ENCODE measurements at regions not wholly inside any gene's neighbourhood (a gene's known extent, or its start where the extent isn't known, plus 50 kb on each side); places are given as distances from the start of the nearest gene placed in this dataset.

GRCh38 chr12:59196989-59197388 is 276.7 kb upstream of the LRIG3 start:
- H3K4me1 Mint-ChIP-seq = no peaks in the 10 kb centered on the region
- peaks cover 0 to 6% (median 2%) of the 10 kb centered on the region in 3 donors for H3K27me3 Mint-ChIP-seq (ENCODE audit: low read depth in 3 of 3)
- no peak overlapping the region for H3K4me3 Mint-ChIP-seq
- H3K36me3 Mint-ChIP-seq = peaks cover 0 to 3% (median 0%) of the 10 kb centered on the region in 3 donors
- DNase-seq = no peak
- H3K27ac Mint-ChIP-seq = no peak overlapping the region
- H3K9me3 Mint-ChIP-seq = peaks cover 2 to 17% (median 12%) of the 10 kb centered on the region in 6 donors

GRCh38 chr12:59194794-59195193 is 274.5 kb upstream of the LRIG3 start:
- no peak for DNase-seq
- no peaks in the 10 kb centered on the region for H3K4me1 Mint-ChIP-seq

GRCh38 chr12:59193476-59194050 is 273.3 kb upstream of the LRIG3 start:
- Mint-ChIP-seq H3K4me1 (no peaks in the 10 kb centered on the region), H3K27ac (no peak overlapping the region), H3K9me3 (peaks cover 2 to 16% (median 12%) of the 10 kb centered on the region in 6 donors), H3K4me3 (no peak overlapping the region), H3K27me3 (ENCODE audit: low read depth in 3 of 3) (peaks cover 0 to 6% (median 2%) of the 10 kb centered on the region in 3 donors), H3K36me3 (peaks cover 0 to 3% (median 0%) of the 10 kb centered on the region in 3 donors)
- DNase-seq = no peak

More at GRCh38 chr12:59194794-59195193, 274.5 kb upstream of the LRIG3 start:
- Mint-ChIP-seq H3K27me3 (ENCODE audit: low read depth in 3 of 3) (peaks cover 0 to 6% (median 2%) of the 10 kb centered on the region in 3 donors), H3K4me3 (no peak overlapping the region), H3K36me3 (peaks cover 0 to 3% (median 0%) of the 10 kb centered on the region in 3 donors), H3K27ac (no peak overlapping the region), H3K9me3 (peaks cover 2 to 15% (median 12%) of the 10 kb centered on the region in 6 donors)

- Mint-ChIP-seq H3K4me1 (no peaks in the 10 kb centered on the region), H3K9me3 (peaks cover 0 to 14% (median 11%) of the 10 kb centered on the region in 6 donors), H3K36me3 (peaks cover 0 to 3% (median 0%) of the 10 kb centered on the region in 3 donors), H3K27ac (no peak overlapping the region), H3K27me3 (ENCODE audit: low read depth in 3 of 3) (peaks cover 0 to 7% (median 2%) of the 10 kb centered on the region in 3 donors), H3K4me3 (no peak overlapping the region)
- DNase-seq = no peak
Observed at GRCh38 chr12:59191372-59191771, 271.1 kb upstream of the LRIG3 start.

GRCh38 chr12:59186451-59186850 is 266.1 kb upstream of the LRIG3 start:
- Mint-ChIP-seq H3K27ac (no peak overlapping the region), H3K9me3 (peaks cover 0 to 7% (median 4%) of the 10 kb centered on the region in 6 donors), H3K4me3 (no peak overlapping the region), H3K36me3 (no peaks in the 10 kb centered on the region), H3K4me1 (no peaks in the 10 kb centered on the region), H3K27me3 (ENCODE audit: low read depth in 3 of 3) (peaks cover 0 to 1% (median 0%) of the 10 kb centered on the region in 3 donors)
- DNase-seq = no peak

- H3K9me3 Mint-ChIP-seq = peaks cover 0 to 7% (median 4%) of the 10 kb centered on the region in 6 donors
- no peak overlapping the region for H3K27ac Mint-ChIP-seq
- no peak for DNase-seq
- no peak overlapping the region for H3K4me3 Mint-ChIP-seq
- no peaks in the 10 kb centered on the region for H3K36me3 Mint-ChIP-seq
- no peaks in the 10 kb centered on the region for H3K4me1 Mint-ChIP-seq
- peaks cover 0 to 1% (median 0%) of the 10 kb centered on the region in 3 donors for H3K27me3 Mint-ChIP-seq (ENCODE audit: low read depth in 3 of 3)
Observed at GRCh38 chr12:59185295-59185694, 265.0 kb upstream of the LRIG3 start.

GRCh38 chr12:59182658-59183455 is 262.6 kb upstream of the LRIG3 start:
- Mint-ChIP-seq H3K27ac (no peak overlapping the region), H3K36me3 (no peaks in the 10 kb centered on the region)
- no peak for DNase-seq

GRCh38 chr12:59182191-59182590 is 261.9 kb upstream of the LRIG3 start:
- DNase-seq = no peak
- H3K27me3 Mint-ChIP-seq (ENCODE audit: low read depth in 3 of 3) = peaks cover 0 to 2% (median 0%) of the 10 kb centered on the region in 3 donors
- H3K27ac Mint-ChIP-seq = no peak overlapping the region

More at GRCh38 chr12:59182658-59183455, 262.6 kb upstream of the LRIG3 start:
- Mint-ChIP-seq H3K27me3 (ENCODE audit: low read depth in 3 of 3) (peaks cover 0 to 3% (median 0%) of the 10 kb centered on the region in 3 donors), H3K4me3 (no peak overlapping the region), H3K9me3 (peaks cover 0 to 8% (median 4%) of the 10 kb centered on the region in 6 donors), H3K4me1 (no peaks in the 10 kb centered on the region)

GRCh38 chr12:59181196-59181777 is 261.0 kb upstream of the LRIG3 start:
- Mint-ChIP-seq H3K27ac (no peak overlapping the region), H3K36me3 (no peaks in the 10 kb centered on the region), H3K27me3 (ENCODE audit: low read depth in 3 of 3) (peaks cover 0 to 2% (median 0%) of the 10 kb centered on the region in 3 donors), H3K9me3 (peaks cover 2 to 13% (median 4%) of the 10 kb centered on the region in 6 donors), H3K4me3 (no peak overlapping the region), H3K4me1 (no peaks in the 10 kb centered on the region)
- DNase-seq = no peak

More at GRCh38 chr12:59182191-59182590, 261.9 kb upstream of the LRIG3 start:
- Mint-ChIP-seq H3K4me1 (no peaks in the 10 kb centered on the region), H3K36me3 (no peaks in the 10 kb centered on the region), H3K4me3 (no peak overlapping the region), H3K9me3 (peaks cover 2 to 10% (median 4%) of the 10 kb centered on the region in 6 donors)

GRCh38 chr12:59179231-59179630 is 258.9 kb upstream of the LRIG3 start:
- Mint-ChIP-seq H3K9me3 (peaks cover 2 to 13% (median 5%) of the 10 kb centered on the region in 6 donors), H3K36me3 (no peaks in the 10 kb centered on the region), H3K27me3 (ENCODE audit: low read depth in 3 of 3) (peaks cover 0 to 2% (median 0%) of the 10 kb centered on the region in 3 donors), H3K4me3 (no peak overlapping the region), H3K4me1 (no peaks in the 10 kb centered on the region), H3K27ac (no peak overlapping the region)
- no peak for DNase-seq

GRCh38 chr12:59173695-59174094 is 253.4 kb upstream of the LRIG3 start:
- Mint-ChIP-seq H3K36me3 (no peaks in the 10 kb centered on the region), H3K4me1 (no peaks in the 10 kb centered on the region), H3K27ac (no peak overlapping the region), H3K9me3 (peaks cover 0 to 13% (median 5%) of the 10 kb centered on the region in 6 donors), H3K27me3 (ENCODE audit: low read depth in 3 of 3) (no peaks in the 10 kb centered on the region), H3K4me3 (no peak overlapping the region)
- DNase-seq = no peak

GRCh38 chr12:59168647-59169046 is 248.3 kb upstream of the LRIG3 start:
- no peak for DNase-seq
- Mint-ChIP-seq H3K9me3 (peaks cover 0 to 4% (median 0%) of the 10 kb centered on the region in 6 donors), H3K4me1 (no peaks in the 10 kb centered on the region), H3K27me3 (ENCODE audit: low read depth in 3 of 3) (no peaks in the 10 kb centered on the region), H3K27ac (no peak overlapping the region), H3K4me3 (no peak overlapping the region), H3K36me3 (no peaks in the 10 kb centered on the region)

GRCh38 chr12:59166457-59166856 is 246.2 kb upstream of the LRIG3 start:
- no peak overlapping the region for H3K27ac Mint-ChIP-seq
- H3K4me3 Mint-ChIP-seq = no peak overlapping the region
- H3K27me3 Mint-ChIP-seq (ENCODE audit: low read depth in 3 of 3) = no peaks in the 10 kb centered on the region
- H3K36me3 Mint-ChIP-seq = no peaks in the 10 kb centered on the region
- no peak for DNase-seq
- peaks cover 0 to 10% (median 2%) of the 10 kb centered on the region in 6 donors for H3K9me3 Mint-ChIP-seq
- H3K4me1 Mint-ChIP-seq = no peaks in the 10 kb centered on the region
